A673 (cell line): ENCODE measurements at regions not wholly inside any gene's neighbourhood (a gene's known extent, or its start where the extent isn't known, plus 50 kb on each side); places are given as distances from the start of the nearest gene placed in this dataset.

Experiments
- BruUV-seq: library from RNA; stranded (reverse); fragments of 400-500 nt; replicated peaks from 2 replicates; lab custom pipeline; 2021; lab: Mats Ljungman, UMichigan
- CTCF ChIA-PET: fragments of 300-600 bp; sonication (Branson Sonifier 250); formaldehyde crosslinking; loops from one replicate; lab custom pipeline; 2022; ENCODE audit warnings: antibody characterized with exemption; lab: Charles Lee
- POLR2A ChIA-PET: fragments of 300-600 bp; sonication (Branson Sonifier 250); formaldehyde crosslinking; loops from one replicate; lab custom pipeline; 2022; ENCODE audit warnings: antibody characterized with exemption; ENCODE audit not compliant: low non-redundant PET; lab: Charles Lee
- DNase-seq: peaks from one replicate; pipeline ENCODE4 v3.0.0-alpha.2; 2015; ENCODE audit warnings: low spot score
- H3K27ac ChIP-seq: fragments of 200-600 bp; sonication (generic); 2 replicates; pipeline ENCODE4 v1.5.1; 2016; ENCODE audit warnings: mixed run types, low read depth, mild to moderate bottlenecking, mixed read lengths, antibody characterized with exemption, low read length; ENCODE audit not compliant: poor library complexity, severe bottlenecking
- H3K27me3 ChIP-seq: fragments of 200-600 bp; sonication (generic); replicated peaks from 2 replicates; pipeline ENCODE4 v1.6.1; 2017; ENCODE audit warnings: mixed run types, low read depth, mild to moderate bottlenecking, mixed read lengths, antibody characterized with exemption, low read length; ENCODE audit not compliant: insufficient read depth, poor library complexity
- H3K36me3 ChIP-seq: fragments of 200-600 bp; sonication (generic); 2 replicates; pipeline ENCODE4 v1.6.1; 2016; ENCODE audit warnings: mixed run types, mild to moderate bottlenecking, mixed read lengths, antibody characterized with exemption, low read length; ENCODE audit not compliant: insufficient read depth, poor library complexity, severe bottlenecking
- H3K4me1 ChIP-seq: fragments of 200-600 bp; sonication (generic); 2 replicates; pipeline ENCODE4 v1.6.1; 2017; ENCODE audit warnings: mixed run types, mild to moderate bottlenecking, mixed read lengths, antibody characterized with exemption, low read length; ENCODE audit not compliant: insufficient read depth, poor library complexity, severe bottlenecking
- H3K4me3 ChIP-seq: fragments of 200-600 bp; sonication (generic); 2 replicates; pipeline ENCODE4 v1.5.1; 2016; ENCODE audit warnings: low read depth, mixed run types, mild to moderate bottlenecking, mixed read lengths, low read length; ENCODE audit not compliant: poor library complexity, severe bottlenecking
- H3K9me3 ChIP-seq: fragments of 200-600 bp; sonication (generic); 2 replicates; pipeline ENCODE4 v1.6.1; 2016; ENCODE audit warnings: mixed run types, low read depth, mild to moderate bottlenecking, mixed read lengths, antibody characterized with exemption, low read length; ENCODE audit not compliant: poor library complexity, severe bottlenecking
- CTCF ChIP-seq: fragments of 300-800, 200-600 bp; sonication (generic); conservative IDR thresholded peaks from 2 replicates; pipeline ENCODE4 v1.5.1; 2017; ENCODE audit warnings: low read depth, mild to moderate bottlenecking, antibody characterized with exemption, low read length, moderate library complexity, mixed read lengths
- EZH2 ChIP-seq: fragments of 200-600 bp; sonication (generic); IDR thresholded peaks from 2 replicates; pipeline ENCODE4 v1.6.1; 2017; ENCODE audit warnings: borderline replicate concordance, low read depth, mild to moderate bottlenecking, mixed read lengths, antibody characterized with exemption, low read length; ENCODE audit not compliant: poor library complexity, severe bottlenecking
- intact Hi-C: fragments of 100-400 bp; cut with micrococcal nuclease; formaldehyde crosslinking; loops from one replicate; pipeline ENCODE4 v1.10.0; 2022; ENCODE audit not compliant: unreplicated experiment

- no peaks in the 10 kb centered on the region for H3K4me1 ChIP-seq
- H3K27ac ChIP-seq: no peak overlapping the region
- ChIA-PET POLR2A (no interaction called here), CTCF (no interaction called here)
- peaks cover 37% of the 10 kb centered on the region for H3K27me3 ChIP-seq
- no peak overlapping the region for H3K4me3 ChIP-seq
- BruUV-seq: no TSS peak
- no peaks in the 10 kb centered on the region for H3K9me3 ChIP-seq
- no peaks in the 10 kb centered on the region for H3K36me3 ChIP-seq
- TF ChIP-seq CTCF (no peak), EZH2 (no peak)
- DNase-seq: no peak
- intact Hi-C loops: no loop called here
Measured at GRCh38 chr16:73302942-73303341, 255.0 kb upstream of the ZFHX3 start.

- no peak overlapping the region for H3K4me3 ChIP-seq
- no peak overlapping the region for H3K27ac ChIP-seq
- BruUV-seq: no TSS peak
- intact Hi-C loops: no loop called here
- TF ChIP-seq EZH2 (no peak), CTCF (no peak)
- ChIA-PET POLR2A (no interaction called here), CTCF (no interaction called here)
- no peak for DNase-seq
- H3K36me3 ChIP-seq: no peaks in the 10 kb centered on the region
- H3K4me1 ChIP-seq: no peaks in the 10 kb centered on the region
- H3K27me3 ChIP-seq: peaks cover 30% of the 10 kb centered on the region
- H3K9me3 ChIP-seq: no peaks in the 10 kb centered on the region
Measured at GRCh38 chr16:73301984-73302383, 254.1 kb upstream of the ZFHX3 start.

GRCh38 chr16:73299346-73299745 is 251.4 kb upstream of the ZFHX3 start:
- Histone ChIP-seq H3K4me3 (no peak overlapping the region), H3K4me1 (no peaks in the 10 kb centered on the region), H3K9me3 (no peaks in the 10 kb centered on the region), H3K36me3 (no peaks in the 10 kb centered on the region), H3K27ac (no peak overlapping the region), H3K27me3 (peaks cover 11% of the 10 kb centered on the region)
- TF ChIP-seq CTCF: no peak
- no peak for TF ChIP-seq EZH2
- BruUV-seq: no TSS peak
- POLR2A ChIA-PET: no interaction called here
- intact Hi-C loops: no loop called here
- CTCF ChIA-PET: no interaction called here
- no peak for DNase-seq

GRCh38 chr16:73298562-73298961 is 250.6 kb upstream of the ZFHX3 start:
- no peak for DNase-seq
- peaks cover 4% of the 10 kb centered on the region for H3K27me3 ChIP-seq
- no peaks in the 10 kb centered on the region for H3K36me3 ChIP-seq
- H3K27ac ChIP-seq: no peak overlapping the region
- intact Hi-C loops: no loop called here
- no TSS peak for BruUV-seq
- no peaks in the 10 kb centered on the region for H3K4me1 ChIP-seq
- TF ChIP-seq EZH2 (no peak), CTCF (no peak)
- no peaks in the 10 kb centered on the region for H3K9me3 ChIP-seq
- CTCF ChIA-PET: no interaction called here
- H3K4me3 ChIP-seq: no peak overlapping the region
- POLR2A ChIA-PET: no interaction called here
